ENCODE measurements at regions not wholly inside any gene's neighbourhood (a gene's known extent, or its start where the extent isn't known, plus 50 kb on each side); places are given as distances from the start of the nearest gene placed in this dataset.
"Not testable (repeated sequence)": the region's sequence is repeated elsewhere in the genome, so short reads cannot be mapped to it uniquely, and the experiment has no call there.

DNA sequence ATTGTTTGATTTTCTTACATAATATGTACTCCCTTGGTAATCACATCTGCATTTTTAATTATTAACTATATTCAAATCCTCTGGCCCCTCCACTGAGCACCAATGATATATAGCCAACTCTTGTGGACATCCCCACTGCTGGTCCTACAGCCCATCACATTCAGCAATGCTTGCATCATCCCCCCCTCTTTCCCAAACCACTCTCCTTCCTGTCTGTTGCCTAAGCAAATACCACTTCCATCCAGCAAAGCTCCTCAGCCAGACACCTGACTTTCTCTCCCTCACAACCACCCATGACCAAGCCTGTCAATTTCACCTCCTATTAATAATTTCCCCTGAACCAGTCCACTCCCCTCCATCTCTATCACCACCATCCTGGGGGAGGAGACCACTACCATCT is 330.1 kb downstream of the GOLGA6L6 start:
- ATAC-seq = peak in 1 of 8 donors; percentile 22
- H3K4me3 ChIP-seq; H3K36me3 ChIP-seq; H3K27ac ChIP-seq; DNase-seq; intact Hi-C loops (cut with DNase I); H3K9me3 ChIP-seq; H3K4me1 ChIP-seq; H3K27me3 ChIP-seq: not testable (repeated sequence)

DNA sequence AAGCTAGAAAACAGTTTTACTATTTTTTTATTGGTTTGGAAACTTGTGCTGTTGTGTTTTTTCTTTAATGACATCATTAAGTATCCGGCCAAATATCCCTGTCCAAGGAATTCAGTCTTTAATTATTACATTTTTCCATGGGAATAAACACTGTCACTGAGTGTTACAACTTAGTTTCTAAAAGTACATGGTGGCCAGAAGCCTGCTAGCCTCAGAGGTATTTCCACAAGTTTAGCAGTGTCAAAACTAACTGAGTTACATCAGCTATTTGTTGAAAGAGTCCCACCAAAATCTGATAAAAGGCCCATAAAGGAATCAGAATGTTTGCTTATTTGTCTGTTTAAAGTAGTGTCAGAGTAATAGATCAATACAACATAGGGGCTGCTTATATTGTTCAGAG is 331.6 kb downstream of the GOLGA6L6 start:
- H3K9me3 ChIP-seq; H3K36me3 ChIP-seq; H3K27me3 ChIP-seq; H3K4me1 ChIP-seq; H3K27ac ChIP-seq; H3K4me3 ChIP-seq; DNase-seq; intact Hi-C loops (cut with DNase I): not testable (repeated sequence)
- 45 to 51% methylated on average over 1 of the region's 1 CpG for WGBS, 2 donors
- peak in 3 of 8 donors; percentile 35 to 85 (median 80) for ATAC-seq

DNA sequence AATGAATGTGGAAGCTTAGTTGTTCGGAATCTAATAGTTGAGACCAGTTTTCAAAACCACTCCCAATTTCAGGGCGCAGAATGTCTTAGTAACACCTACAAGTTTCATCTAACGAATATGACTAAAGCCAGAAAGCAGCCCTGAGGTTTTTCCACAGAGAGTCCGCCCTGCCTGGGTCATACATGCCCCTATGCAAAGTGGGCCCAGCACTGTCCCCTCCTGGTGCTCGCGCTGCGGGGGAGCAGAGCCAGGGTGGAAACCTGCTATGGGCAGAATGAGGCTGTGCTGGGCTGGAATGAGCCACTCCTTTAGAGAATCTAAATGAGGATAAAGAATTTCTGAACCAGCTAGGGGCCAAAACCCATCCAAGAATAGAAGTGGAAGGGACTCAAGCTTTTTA is 334.0 kb downstream of the GOLGA6L6 start:
- intact Hi-C loops (cut with DNase I) = not testable (repeated sequence)

DNA sequence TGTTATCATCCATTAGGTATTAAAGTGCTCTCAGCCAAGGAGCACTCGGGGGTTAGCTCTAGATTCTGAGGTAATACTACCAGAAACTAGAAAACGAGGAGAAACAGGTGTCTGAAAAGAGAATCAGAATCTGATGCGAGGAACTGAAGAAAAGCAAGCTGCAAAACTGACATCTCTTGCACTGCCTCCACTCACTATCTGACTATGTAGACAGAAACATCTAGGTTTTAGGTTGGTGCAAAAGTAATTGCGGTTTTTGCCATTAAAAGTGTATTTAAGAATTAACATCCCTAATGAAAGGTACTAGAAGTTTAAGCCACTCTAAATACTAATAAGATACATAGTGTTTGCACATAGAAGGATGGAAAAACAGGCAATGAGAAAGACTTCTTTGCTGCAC is 334.4 kb downstream of the GOLGA6L6 start:
- ATAC-seq; H3K27ac ChIP-seq; H3K9me3 ChIP-seq; H3K27me3 ChIP-seq; H3K4me3 ChIP-seq; H3K36me3 ChIP-seq; intact Hi-C loops (cut with DNase I); DNase-seq; H3K4me1 ChIP-seq: not testable (repeated sequence)
- WGBS, 2 donors = 43 to 51% methylated on average over 3 of the region's 4 CpGs

More for the DNA sequence above, 334.0 kb downstream of the GOLGA6L6 start:
- H3K4me1 ChIP-seq, H3K36me3 ChIP-seq, H3K27ac ChIP-seq, H3K4me3 ChIP-seq, DNase-seq, ATAC-seq, H3K27me3 ChIP-seq, H3K9me3 ChIP-seq: not testable (repeated sequence)
- WGBS, 2 donors = 80 to 81% methylated on average over 7 of the region's 7 CpGs

DNA sequence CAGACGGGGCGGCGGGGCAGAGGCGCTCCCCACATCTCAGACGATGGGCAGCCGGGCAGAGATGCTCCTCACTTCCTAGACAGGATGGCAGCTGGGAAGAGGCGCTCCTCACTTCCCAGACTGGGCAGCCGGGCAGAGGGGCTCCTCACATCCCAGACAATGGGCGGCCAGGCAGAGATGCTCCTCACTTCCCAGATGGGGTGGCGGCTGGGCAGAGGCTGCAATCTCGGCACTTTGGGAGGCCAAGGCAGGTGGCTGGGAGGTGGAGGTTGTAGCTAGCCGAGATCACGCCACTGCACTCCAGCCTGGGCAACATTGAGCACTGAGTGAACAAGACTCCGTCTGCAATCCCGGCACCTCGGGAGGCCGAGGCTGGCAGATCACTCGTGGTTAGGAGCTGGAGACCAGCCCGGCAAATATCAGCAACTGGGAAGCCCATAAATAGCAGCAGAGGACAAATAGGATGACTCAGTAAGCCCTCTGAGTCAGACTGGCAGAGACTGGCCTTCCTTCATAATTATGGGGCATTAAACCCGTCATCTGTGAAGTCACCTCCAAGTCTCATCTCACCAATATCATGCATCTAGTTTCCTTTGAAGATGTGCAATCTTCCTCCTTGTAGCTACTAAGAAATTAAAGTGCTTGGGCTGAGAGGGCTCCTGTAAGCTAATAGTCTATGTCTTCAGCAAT is 337.3 kb downstream of the GOLGA6L6 start:
- WGBS, 2 donors = 80 to 85% methylated on average over 18 of the region's 20 CpGs
- H3K9me3 ChIP-seq; H3K36me3 ChIP-seq; H3K4me1 ChIP-seq; intact Hi-C loops (cut with DNase I); H3K27me3 ChIP-seq; H3K4me3 ChIP-seq; H3K27ac ChIP-seq; DNase-seq: not testable (repeated sequence)
- ATAC-seq = peak in 4 of 8 donors; percentile 43 to 62 (median 44)

DNA sequence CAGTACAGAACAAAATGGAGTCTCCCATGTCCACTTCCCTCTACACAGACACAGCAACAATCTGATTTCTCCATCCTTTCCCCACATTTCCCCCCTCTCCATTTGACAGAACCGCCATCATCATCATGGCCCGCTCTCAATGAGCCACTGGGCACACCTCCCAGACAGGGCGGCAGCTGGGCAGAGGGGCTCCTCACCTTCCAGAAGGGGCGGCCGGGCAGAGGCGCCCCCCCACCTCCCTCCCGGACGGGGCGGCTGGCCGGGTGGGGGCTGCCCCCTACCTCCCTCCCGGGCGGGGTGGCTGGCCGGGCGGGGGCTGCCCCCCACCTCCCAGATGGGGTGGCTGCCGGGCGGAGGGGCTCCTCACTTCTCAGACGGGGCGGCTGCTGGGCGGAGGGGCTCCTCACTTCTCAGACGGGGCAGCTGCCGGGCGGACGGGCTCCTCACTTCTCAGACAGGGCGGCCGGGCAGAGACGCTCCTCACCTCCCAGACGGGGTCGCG is 337.9 kb downstream of the GOLGA6L6 start:
- intact Hi-C loops (cut with DNase I); H3K4me3 ChIP-seq; ATAC-seq; H3K9me3 ChIP-seq; H3K4me1 ChIP-seq; H3K27me3 ChIP-seq; DNase-seq; H3K36me3 ChIP-seq; H3K27ac ChIP-seq: not testable (repeated sequence)
- 91 to 95% methylated on average over 25 to 29 of the region's 29 CpGs for WGBS, 2 donors

DNA sequence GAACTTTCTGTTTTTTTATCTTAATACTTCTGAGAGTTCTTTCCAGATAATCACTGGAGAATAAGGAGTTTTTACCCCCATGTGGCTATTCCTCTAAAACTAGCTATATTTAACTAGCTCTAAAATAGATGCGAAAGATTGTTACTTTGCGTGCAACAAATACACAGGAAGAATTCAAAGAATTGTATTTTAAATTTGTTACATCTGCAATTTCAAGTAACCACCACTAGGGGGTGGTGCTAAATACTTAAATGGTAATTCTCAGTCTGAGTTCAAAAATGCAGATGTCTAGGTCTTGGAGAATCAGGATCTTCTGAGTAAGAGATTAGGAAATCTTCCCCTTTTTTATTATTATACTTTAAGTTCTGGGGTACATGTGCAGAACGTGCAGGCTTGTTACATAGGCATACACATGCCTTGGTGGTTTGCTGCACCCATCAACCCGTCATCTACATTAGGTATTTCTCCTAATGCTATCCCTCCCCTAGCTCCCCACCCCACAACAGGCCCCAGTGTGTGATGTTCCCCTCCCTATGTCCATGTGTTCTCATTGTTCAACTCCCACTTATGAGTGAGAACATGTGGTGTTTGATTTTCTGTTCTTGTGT is 346.9 kb downstream of the GOLGA6L6 start:
- H3K27ac ChIP-seq; H3K4me3 ChIP-seq; H3K36me3 ChIP-seq; DNase-seq; H3K4me1 ChIP-seq; intact Hi-C loops (cut with DNase I); H3K27me3 ChIP-seq; ATAC-seq: not testable (repeated sequence)
- H3K9me3 ChIP-seq = peaks cover 0 to 37% (median 6%) of the 10 kb centered on the region in 11 donors
- 68 to 70% methylated on average over 4 of the region's 4 CpGs for WGBS, 2 donors
- TF ChIP-seq, protein P1, sequence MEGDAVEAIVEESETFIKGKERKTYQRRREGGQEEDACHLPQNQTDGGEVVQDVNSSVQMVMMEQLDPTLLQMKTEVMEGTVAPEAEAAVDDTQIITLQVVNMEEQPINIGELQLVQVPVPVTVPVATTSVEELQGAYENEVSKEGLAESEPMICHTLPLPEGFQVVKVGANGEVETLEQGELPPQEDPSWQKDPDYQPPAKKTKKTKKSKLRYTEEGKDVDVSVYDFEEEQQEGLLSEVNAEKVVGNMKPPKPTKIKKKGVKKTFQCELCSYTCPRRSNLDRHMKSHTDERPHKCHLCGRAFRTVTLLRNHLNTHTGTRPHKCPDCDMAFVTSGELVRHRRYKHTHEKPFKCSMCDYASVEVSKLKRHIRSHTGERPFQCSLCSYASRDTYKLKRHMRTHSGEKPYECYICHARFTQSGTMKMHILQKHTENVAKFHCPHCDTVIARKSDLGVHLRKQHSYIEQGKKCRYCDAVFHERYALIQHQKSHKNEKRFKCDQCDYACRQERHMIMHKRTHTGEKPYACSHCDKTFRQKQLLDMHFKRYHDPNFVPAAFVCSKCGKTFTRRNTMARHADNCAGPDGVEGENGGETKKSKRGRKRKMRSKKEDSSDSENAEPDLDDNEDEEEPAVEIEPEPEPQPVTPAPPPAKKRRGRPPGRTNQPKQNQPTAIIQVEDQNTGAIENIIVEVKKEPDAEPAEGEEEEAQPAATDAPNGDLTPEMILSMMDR (IDR thresholded peaks at IDR 0.05) = peak in 7 of 9 donors; percentile 11 to 54 (median 38)
